SK-N-SH treated with all-trans-retinoic acid at 6 μM for 48 hours (cell line): ENCODE measurements at regions not wholly inside any gene's neighbourhood (a gene's known extent, or its start where the extent isn't known, plus 50 kb on each side); places are given as distances from the start of the nearest gene placed in this dataset.

ENCODE experiments used
- ATAC-seq: fragments of 200-7000 bp; cut with Tn5 transposase; 3 replicates; pipeline ENCODE4 v1.9.1; 2020; ENCODE audit warnings: mild to moderate bottlenecking, moderate library complexity
- ARNTL ChIP-seq: fragments of 450-650 bp; formaldehyde crosslinking; IDR thresholded peaks from 2 replicates; pipeline ENCODE4 v1.5.0; 2020; ENCODE audit warnings: low read depth, mild to moderate bottlenecking, moderate library complexity, borderline replicate concordance
- CSDC2 ChIP-seq: fragments of 250-450 bp; sonication (Bioruptor Pico); IDR thresholded peaks from 2 replicates; pipeline ENCODE4 v1.5.0; 2020; ENCODE audit warnings: mild to moderate bottlenecking, moderate library complexity
- ESRRG ChIP-seq: fragments of 250-450 bp; sonication (Bioruptor Pico); IDR thresholded peaks from 2 replicates; pipeline ENCODE4 v1.6.1; 2021; ENCODE audit warnings: mild to moderate bottlenecking
- ISL1 ChIP-seq: fragments of 250-450 bp; sonication (Bioruptor Pico); IDR thresholded peaks from 2 replicates; pipeline ENCODE4 v2.1.2; 2022; ENCODE audit warnings: mild to moderate bottlenecking, moderate library complexity
- OSR1 ChIP-seq: fragments of 250-450 bp; sonication (Bioruptor Pico); IDR thresholded peaks from 2 replicates; pipeline ENCODE4 v1.8.0; 2022; ENCODE audit warnings: moderate library complexity, mild to moderate bottlenecking, inconsistent platforms
- RARB ChIP-seq: fragments of 250-450 bp; sonication (Bioruptor Pico); IDR thresholded peaks from 2 replicates; pipeline ENCODE4 v1.8.0; 2021; ENCODE audit warnings: mild to moderate bottlenecking, moderate library complexity
- SNAI2 ChIP-seq: fragments of 250-450 bp; sonication (Bioruptor Pico); IDR thresholded peaks from 2 replicates; pipeline ENCODE4 v1.5.0; 2020; ENCODE audit warnings: mild to moderate bottlenecking, moderate library complexity
- TCF4 ChIP-seq: fragments of 250-450 bp; sonication (Bioruptor Pico); IDR thresholded peaks from 2 replicates; pipeline ENCODE4 v1.8.0; 2021; ENCODE audit warnings: mild to moderate bottlenecking, moderate library complexity, borderline replicate concordance
- TOX ChIP-seq: fragments of 250-450 bp; sonication (Bioruptor Pico); IDR thresholded peaks from 2 replicates; pipeline ENCODE4 v1.8.0; 2021; ENCODE audit warnings: mild to moderate bottlenecking, moderate library complexity, borderline replicate concordance
- ZFP3 ChIP-seq: fragments of 250-450 bp; sonication (Bioruptor Pico); IDR thresholded peaks from 2 replicates; pipeline ENCODE4 v1.5.0; 2020; ENCODE audit warnings: mild to moderate bottlenecking, moderate library complexity
- ZFP30 ChIP-seq: fragments of 450-650 bp; formaldehyde crosslinking; IDR thresholded peaks from 2 replicates; pipeline ENCODE4 v1.5.0; 2022; ENCODE audit warnings: mild to moderate bottlenecking, moderate library complexity
- ZNF565 ChIP-seq: fragments of 450-650 bp; formaldehyde crosslinking; conservative IDR thresholded peaks from 2 replicates; pipeline ENCODE4 v1.5.0; 2020; ENCODE audit warnings: low read depth, mild to moderate bottlenecking, moderate library complexity
- ZNF70 ChIP-seq: fragments of 450-650 bp; formaldehyde crosslinking; IDR thresholded peaks from 2 replicates; pipeline ENCODE4 v1.5.0; 2020; ENCODE audit warnings: mild to moderate bottlenecking, moderate library complexity
- ZNF8 ChIP-seq: fragments of 450-650 bp; formaldehyde crosslinking; IDR thresholded peaks from 2 replicates; pipeline ENCODE4 v1.5.0; 2020; ENCODE audit warnings: mild to moderate bottlenecking, moderate library complexity
- TF ChIP-seq, protein P1 (sequence below): fragments of 250-450 bp; sonication (Bioruptor Pico); IDR thresholded peaks from 2 replicates; pipeline ENCODE4 v1.5.1; 2021; ENCODE audit warnings: mild to moderate bottlenecking, moderate library complexity
- TF ChIP-seq, protein P2 (sequence below): fragments of 250-450 bp; sonication (Bioruptor Pico); IDR thresholded peaks from 2 replicates; pipeline ENCODE4 v1.8.0; 2021; ENCODE audit warnings: low read depth, mild to moderate bottlenecking, moderate library complexity, borderline replicate concordance
- TF ChIP-seq, protein P3 (sequence below): fragments of 250-450 bp; sonication (Bioruptor Pico); IDR thresholded peaks from 2 replicates; pipeline ENCODE4 v1.8.0; 2020; ENCODE audit warnings: mild to moderate bottlenecking, moderate library complexity, borderline replicate concordance
- TF ChIP-seq, protein P4 (sequence below): fragments of 250-450 bp; sonication (Bioruptor Pico); IDR thresholded peaks from 2 replicates; pipeline ENCODE4 v1.5.0; 2020; ENCODE audit warnings: mild to moderate bottlenecking, moderate library complexity
- TF ChIP-seq, protein P5 (sequence below): fragments of 250-450 bp; sonication (Bioruptor Pico); IDR thresholded peaks from 2 replicates; pipeline ENCODE4 v1.5.1; 2020; ENCODE audit warnings: low read depth, mild to moderate bottlenecking, moderate library complexity

DNA sequence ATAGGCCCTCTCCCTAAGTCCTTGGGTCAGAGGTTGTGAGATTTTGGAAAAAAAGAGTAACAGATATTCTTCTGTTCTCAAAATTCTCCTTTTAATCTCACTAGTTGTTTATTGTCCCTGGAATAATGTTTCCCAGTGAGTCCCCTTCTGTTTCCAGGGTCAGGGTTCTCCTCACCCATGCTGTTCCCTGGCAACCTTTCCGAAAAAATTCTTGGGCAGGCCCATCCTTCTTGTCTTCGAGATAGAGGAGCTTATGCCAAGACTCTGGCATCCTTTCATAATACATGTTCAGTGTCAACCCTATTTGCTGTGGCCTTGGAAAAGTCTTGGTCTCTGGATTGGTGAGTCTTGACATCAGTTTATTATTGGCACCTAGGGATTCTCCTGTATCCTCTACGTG is 212.4 kb upstream of the FAR2 start:
- ATAC-seq: no peak; the same call in 2 of the 3 replicates
- TF ChIP-seq TOX (CRISPR knock-in tag) (no peak), ARNTL (CRISPR knock-in tag) (no peak), ZNF565 (CRISPR knock-in tag) (no peak), ESRRG (CRISPR knock-in tag) (no peak), OSR1 (CRISPR knock-in tag) (no peak), SNAI2 (CRISPR knock-in tag) (no peak), ZFP30 (CRISPR knock-in tag) (no peak), TCF4 (CRISPR knock-in tag) (no peak)
- TF ChIP-seq, protein P1, sequence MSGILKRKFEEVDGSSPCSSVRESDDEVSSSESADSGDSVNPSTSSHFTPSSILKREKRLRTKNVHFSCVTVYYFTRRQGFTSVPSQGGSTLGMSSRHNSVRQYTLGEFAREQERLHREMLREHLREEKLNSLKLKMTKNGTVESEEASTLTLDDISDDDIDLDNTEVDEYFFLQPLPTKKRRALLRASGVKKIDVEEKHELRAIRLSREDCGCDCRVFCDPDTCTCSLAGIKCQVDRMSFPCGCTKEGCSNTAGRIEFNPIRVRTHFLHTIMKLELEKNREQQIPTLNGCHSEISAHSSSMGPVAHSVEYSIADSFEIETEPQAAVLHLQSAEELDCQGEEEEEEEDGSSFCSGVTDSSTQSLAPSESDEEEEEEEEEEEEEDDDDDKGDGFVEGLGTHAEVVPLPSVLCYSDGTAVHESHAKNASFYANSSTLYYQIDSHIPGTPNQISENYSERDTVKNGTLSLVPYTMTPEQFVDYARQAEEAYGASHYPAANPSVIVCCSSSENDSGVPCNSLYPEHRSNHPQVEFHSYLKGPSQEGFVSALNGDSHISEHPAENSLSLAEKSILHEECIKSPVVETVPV: no peak
- TF ChIP-seq, protein P2, sequence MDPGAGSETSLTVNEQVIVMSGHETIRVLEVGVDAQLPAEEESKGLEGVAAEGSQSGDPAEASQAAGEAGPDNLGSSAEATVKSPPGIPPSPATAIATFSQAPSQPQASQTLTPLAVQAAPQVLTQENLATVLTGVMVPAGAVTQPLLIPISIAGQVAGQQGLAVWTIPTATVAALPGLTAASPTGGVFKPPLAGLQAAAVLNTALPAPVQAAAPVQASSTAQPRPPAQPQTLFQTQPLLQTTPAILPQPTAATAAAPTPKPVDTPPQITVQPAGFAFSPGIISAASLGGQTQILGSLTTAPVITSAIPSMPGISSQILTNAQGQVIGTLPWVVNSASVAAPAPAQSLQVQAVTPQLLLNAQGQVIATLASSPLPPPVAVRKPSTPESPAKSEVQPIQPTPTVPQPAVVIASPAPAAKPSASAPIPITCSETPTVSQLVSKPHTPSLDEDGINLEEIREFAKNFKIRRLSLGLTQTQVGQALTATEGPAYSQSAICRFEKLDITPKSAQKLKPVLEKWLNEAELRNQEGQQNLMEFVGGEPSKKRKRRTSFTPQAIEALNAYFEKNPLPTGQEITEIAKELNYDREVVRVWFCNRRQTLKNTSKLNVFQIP (CRISPR knock-in tag): no peak
- TF ChIP-seq, protein P3, sequence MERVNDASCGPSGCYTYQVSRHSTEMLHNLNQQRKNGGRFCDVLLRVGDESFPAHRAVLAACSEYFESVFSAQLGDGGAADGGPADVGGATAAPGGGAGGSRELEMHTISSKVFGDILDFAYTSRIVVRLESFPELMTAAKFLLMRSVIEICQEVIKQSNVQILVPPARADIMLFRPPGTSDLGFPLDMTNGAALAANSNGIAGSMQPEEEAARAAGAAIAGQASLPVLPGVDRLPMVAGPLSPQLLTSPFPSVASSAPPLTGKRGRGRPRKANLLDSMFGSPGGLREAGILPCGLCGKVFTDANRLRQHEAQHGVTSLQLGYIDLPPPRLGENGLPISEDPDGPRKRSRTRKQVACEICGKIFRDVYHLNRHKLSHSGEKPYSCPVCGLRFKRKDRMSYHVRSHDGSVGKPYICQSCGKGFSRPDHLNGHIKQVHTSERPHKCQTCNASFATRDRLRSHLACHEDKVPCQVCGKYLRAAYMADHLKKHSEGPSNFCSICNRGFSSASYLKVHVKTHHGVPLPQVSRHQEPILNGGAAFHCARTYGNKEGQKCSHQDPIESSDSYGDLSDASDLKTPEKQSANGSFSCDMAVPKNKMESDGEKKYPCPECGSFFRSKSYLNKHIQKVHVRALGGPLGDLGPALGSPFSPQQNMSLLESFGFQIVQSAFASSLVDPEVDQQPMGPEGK: no peak

DNA sequence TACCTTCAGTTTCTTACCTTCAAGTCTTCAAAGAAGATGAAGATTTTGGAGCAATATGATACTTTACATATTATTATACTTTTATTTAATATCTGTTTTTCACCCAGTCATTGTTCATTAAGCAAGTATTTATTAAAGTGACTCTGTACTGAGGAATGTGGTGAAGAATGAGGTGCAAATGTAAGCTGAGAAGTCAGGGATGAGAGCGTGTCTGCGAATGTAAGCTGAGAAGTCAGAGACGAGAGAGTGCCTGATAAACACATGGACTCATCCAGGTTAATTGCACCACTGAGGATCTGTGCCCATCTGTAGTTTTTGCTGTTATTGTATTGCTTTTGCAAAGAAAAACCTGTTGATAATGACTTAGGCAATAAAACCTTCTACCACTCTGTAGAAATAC is 211.9 kb upstream of the FAR2 start:
- TF ChIP-seq, protein P1: no peak
- TF ChIP-seq ZFP30 (CRISPR knock-in tag) (no peak), RARB (CRISPR knock-in tag) (no peak), ZNF70 (no peak), SNAI2 (CRISPR knock-in tag) (no peak), CSDC2 (CRISPR knock-in tag) (no peak)
- TF ChIP-seq, protein P4, sequence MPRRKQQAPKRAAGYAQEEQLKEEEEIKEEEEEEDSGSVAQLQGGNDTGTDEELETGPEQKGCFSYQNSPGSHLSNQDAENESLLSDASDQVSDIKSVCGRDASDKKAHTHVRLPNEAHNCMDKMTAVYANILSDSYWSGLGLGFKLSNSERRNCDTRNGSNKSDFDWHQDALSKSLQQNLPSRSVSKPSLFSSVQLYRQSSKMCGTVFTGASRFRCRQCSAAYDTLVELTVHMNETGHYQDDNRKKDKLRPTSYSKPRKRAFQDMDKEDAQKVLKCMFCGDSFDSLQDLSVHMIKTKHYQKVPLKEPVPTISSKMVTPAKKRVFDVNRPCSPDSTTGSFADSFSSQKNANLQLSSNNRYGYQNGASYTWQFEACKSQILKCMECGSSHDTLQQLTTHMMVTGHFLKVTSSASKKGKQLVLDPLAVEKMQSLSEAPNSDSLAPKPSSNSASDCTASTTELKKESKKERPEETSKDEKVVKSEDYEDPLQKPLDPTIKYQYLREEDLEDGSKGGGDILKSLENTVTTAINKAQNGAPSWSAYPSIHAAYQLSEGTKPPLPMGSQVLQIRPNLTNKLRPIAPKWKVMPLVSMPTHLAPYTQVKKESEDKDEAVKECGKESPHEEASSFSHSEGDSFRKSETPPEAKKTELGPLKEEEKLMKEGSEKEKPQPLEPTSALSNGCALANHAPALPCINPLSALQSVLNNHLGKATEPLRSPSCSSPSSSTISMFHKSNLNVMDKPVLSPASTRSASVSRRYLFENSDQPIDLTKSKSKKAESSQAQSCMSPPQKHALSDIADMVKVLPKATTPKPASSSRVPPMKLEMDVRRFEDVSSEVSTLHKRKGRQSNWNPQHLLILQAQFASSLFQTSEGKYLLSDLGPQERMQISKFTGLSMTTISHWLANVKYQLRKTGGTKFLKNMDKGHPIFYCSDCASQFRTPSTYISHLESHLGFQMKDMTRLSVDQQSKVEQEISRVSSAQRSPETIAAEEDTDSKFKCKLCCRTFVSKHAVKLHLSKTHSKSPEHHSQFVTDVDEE (CRISPR knock-in tag): no peak
- ATAC-seq: peak; percentile 73

DNA sequence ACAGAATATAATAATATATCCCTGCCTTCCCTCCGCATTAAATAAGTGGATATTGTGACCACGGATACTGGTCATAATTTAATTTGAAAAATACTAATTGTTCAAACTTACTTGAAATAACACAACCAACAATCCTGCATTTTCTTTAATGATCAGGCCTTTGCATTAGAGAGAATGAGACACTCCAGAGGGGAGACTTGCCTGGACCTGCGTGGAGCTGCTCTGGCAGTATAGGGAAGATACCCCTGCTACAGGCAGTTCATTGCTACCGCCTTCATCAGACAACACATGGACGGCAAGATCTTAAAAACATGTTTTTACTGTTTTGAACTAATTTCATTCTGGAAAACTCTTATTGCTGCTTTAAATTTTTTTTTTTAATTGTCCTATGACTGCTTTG is 211.0 kb upstream of the FAR2 start:
- no peak for ATAC-seq
- TF ChIP-seq ZFP3: no peak
- no peak for TF ChIP-seq ZNF8 (CRISPR knock-in tag)
- TF ChIP-seq, protein P5, sequence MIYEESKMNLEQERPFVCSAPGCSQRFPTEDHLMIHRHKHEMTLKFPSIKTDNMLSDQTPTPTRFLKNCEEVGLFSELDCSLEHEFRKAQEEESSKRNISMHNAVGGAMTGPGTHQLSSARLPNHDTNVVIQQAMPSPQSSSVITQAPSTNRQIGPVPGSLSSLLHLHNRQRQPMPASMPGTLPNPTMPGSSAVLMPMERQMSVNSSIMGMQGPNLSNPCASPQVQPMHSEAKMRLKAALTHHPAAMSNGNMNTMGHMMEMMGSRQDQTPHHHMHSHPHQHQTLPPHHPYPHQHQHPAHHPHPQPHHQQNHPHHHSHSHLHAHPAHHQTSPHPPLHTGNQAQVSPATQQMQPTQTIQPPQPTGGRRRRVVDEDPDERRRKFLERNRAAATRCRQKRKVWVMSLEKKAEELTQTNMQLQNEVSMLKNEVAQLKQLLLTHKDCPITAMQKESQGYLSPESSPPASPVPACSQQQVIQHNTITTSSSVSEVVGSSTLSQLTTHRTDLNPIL: no peak
- TF ChIP-seq ISL1 (CRISPR knock-in tag): no peak
- TF ChIP-seq, protein P3: no peak
